ENCODE measurements at regions not wholly inside any gene's neighbourhood (a gene's known extent, or its start where the extent isn't known, plus 50 kb on each side); places are given as distances from the start of the nearest gene placed in this dataset.

- no peak for TF ChIP-seq CTCF (IDR thresholded peaks at IDR 0.05; ENCODE audit: insufficient read depth, low read length, poor library complexity, severe bottlenecking)
- TF ChIP-seq EZH2phosphoT487 (conservative IDR thresholded peaks at IDR 0.05; ENCODE audit: low read length), result no peak
Measured at GRCh38 chr14:89660166-89660565, 243.1 kb upstream of the FOXN3 start.

All from SU-DHL-6 (cell line).